ENCODE measurements at regions not wholly inside any gene's neighbourhood (a gene's known extent, or its start where the extent isn't known, plus 50 kb on each side); places are given as distances from the start of the nearest gene placed in this dataset.

GRCh38 chr17:71251951-71252350, 868.9 kb upstream of the SOX9 start:
- TF ChIP-seq CTCF (IDR thresholded peaks at IDR 0.05): no peak
- TF ChIP-seq POLR2AphosphoS5 (IDR thresholded peaks at IDR 0.05): no peak
